Natural killer cell (primary cell): ENCODE measurements at regions not wholly inside any gene's neighbourhood (a gene's known extent, or its start where the extent isn't known, plus 50 kb on each side); places are given as distances from the start of the nearest gene placed in this dataset.
"Not testable (repeated sequence)": the region's sequence is repeated elsewhere in the genome, so short reads cannot be mapped to it uniquely, and the experiment has no call there.

Experiments
- ATAC-seq, 3 donors: fragments of 150-1000 bp in 2 of 3; fragments of 200-7000 bp in 1 of 3; cut with Tn5 transposase; 1 replicate in 1 of 3; 2 replicates in 2 of 3; pipeline ENCODE4 v1.10.0; 2021; ENCODE audit warnings: mild to moderate bottlenecking in 2 of 3, moderate library complexity in 2 of 3
- DNase-seq, 2 donors: peaks; one replicate each; pipeline versions ENCODE4 v3.0.0 to v3.0.0-alpha.2; 2013 to 2021; ENCODE audit warnings: mixed read lengths in 1 of 2
- H3K27ac ChIP-seq: one replicate; pipeline ENCODE4 v1.5.1; 2013; ENCODE audit warnings: mild to moderate bottlenecking, low read length
- H3K27me3 ChIP-seq: one replicate; pipeline ENCODE4 v1.6.1; 2013; ENCODE audit warnings: low read length; ENCODE audit not compliant: control insufficient read depth, insufficient read depth
- H3K36me3 ChIP-seq: one replicate; pipeline ENCODE4 v1.6.1; 2013; ENCODE audit warnings: low read length; ENCODE audit not compliant: control insufficient read depth, insufficient read depth
- H3K4me1 ChIP-seq: one replicate; pipeline ENCODE4 v1.6.1; 2013; ENCODE audit warnings: low read length; ENCODE audit not compliant: control insufficient read depth, insufficient read depth
- H3K4me3 ChIP-seq: one replicate; pipeline ENCODE4 v1.5.1; 2013; ENCODE audit warnings: low read length
- H3K9me3 ChIP-seq: one replicate; pipeline ENCODE4 v1.6.1; 2013; ENCODE audit warnings: low read length; ENCODE audit not compliant: control insufficient read depth, insufficient read depth
- H3K27ac Mint-ChIP-seq, 2 donors: one replicate each; pipeline ENCODE4 v1.8.0; 2022; ENCODE audit warnings: mild to moderate bottlenecking in 2 of 2, mixed read lengths in 2 of 2, moderate library complexity in 1 of 2
- H3K27me3 Mint-ChIP-seq, 2 donors: one replicate each; pipeline ENCODE4 v1.8.0; 2022; ENCODE audit warnings: low read depth in 2 of 2, mixed read lengths in 2 of 2
- H3K36me3 Mint-ChIP-seq: one replicate; pipeline ENCODE4 v1.8.0; 2022; ENCODE audit warnings: mixed read lengths
- H3K4me1 Mint-ChIP-seq, 2 donors: one replicate each; pipeline ENCODE4 v1.8.0; 2022; ENCODE audit warnings: mixed read lengths in 2 of 2
- H3K4me3 Mint-ChIP-seq: one replicate; pipeline ENCODE4 v1.8.0; 2022; ENCODE audit warnings: mild to moderate bottlenecking, moderate library complexity, mixed read lengths
- H3K9me3 Mint-ChIP-seq, 2 donors: one replicate each; pipeline ENCODE4 v1.8.0; 2022; ENCODE audit warnings: mixed read lengths in 2 of 2
- WGBS: methylation state at CpG from one replicate; pipeline ENCODE4 v1.1.7; 2013; ENCODE audit warnings: missing lambda C conversion rate; ENCODE audit not compliant: insufficient coverage; 5-methylcytosine and 5-hydroxymethylcytosine counted together
- intact Hi-C: fragments of 100-400 bp; cut with micrococcal nuclease; formaldehyde crosslinking; loops from one replicate; pipeline ENCODE4 v1.14.2; 2022
- TF ChIP-seq, protein P1 (sequence below): fragments of 200-600 bp; IDR thresholded peaks from one replicate; pipeline ENCODE4 v1.8.0; 2022; ENCODE audit warnings: antibody characterized with exemption

DNA sequence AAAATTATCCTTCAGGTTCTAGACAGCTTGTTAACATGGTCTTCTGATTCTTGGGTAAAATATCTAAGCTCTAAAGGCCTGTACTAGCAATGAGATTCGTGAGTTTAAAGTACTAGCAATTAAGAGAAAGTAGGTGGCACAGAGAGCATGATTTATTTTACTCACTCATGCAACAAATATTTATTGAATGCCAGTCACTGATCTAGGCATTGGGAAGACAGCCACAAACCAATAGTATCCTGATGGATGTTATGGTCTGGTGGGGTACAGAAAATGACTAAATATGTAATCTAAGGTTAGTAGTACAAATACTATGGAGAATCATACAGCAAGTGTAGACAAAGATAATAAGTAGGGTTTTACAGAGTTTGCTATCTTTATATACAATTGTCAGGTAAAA is 751.3 kb downstream of the ZNF385D start:
- Histone ChIP-seq H3K27ac (no peak overlapping the region), H3K4me3 (no peak overlapping the region), H3K9me3 (no peaks in the 10 kb centered on the region), H3K36me3 (no peaks in the 10 kb centered on the region), H3K27me3 (no peaks in the 10 kb centered on the region), H3K4me1 (no peaks in the 10 kb centered on the region)
- WGBS: no CpG with 5 or more reads among the region's 1 CpG
- Mint-ChIP-seq H3K27ac (no peak overlapping the region), H3K36me3 (no peaks in the 10 kb centered on the region), H3K27me3 (no peaks in the 10 kb centered on the region), H3K4me3 (no peak overlapping the region), H3K9me3 (peaks cover 7 to 8% of the 10 kb centered on the region in 2 donors), H3K4me1 (no peaks in the 10 kb centered on the region)
- intact Hi-C loops: no loop called here
- TF ChIP-seq, protein P1, sequence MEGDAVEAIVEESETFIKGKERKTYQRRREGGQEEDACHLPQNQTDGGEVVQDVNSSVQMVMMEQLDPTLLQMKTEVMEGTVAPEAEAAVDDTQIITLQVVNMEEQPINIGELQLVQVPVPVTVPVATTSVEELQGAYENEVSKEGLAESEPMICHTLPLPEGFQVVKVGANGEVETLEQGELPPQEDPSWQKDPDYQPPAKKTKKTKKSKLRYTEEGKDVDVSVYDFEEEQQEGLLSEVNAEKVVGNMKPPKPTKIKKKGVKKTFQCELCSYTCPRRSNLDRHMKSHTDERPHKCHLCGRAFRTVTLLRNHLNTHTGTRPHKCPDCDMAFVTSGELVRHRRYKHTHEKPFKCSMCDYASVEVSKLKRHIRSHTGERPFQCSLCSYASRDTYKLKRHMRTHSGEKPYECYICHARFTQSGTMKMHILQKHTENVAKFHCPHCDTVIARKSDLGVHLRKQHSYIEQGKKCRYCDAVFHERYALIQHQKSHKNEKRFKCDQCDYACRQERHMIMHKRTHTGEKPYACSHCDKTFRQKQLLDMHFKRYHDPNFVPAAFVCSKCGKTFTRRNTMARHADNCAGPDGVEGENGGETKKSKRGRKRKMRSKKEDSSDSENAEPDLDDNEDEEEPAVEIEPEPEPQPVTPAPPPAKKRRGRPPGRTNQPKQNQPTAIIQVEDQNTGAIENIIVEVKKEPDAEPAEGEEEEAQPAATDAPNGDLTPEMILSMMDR: no peak
- DNase-seq: no peak
- no peak for ATAC-seq

DNA sequence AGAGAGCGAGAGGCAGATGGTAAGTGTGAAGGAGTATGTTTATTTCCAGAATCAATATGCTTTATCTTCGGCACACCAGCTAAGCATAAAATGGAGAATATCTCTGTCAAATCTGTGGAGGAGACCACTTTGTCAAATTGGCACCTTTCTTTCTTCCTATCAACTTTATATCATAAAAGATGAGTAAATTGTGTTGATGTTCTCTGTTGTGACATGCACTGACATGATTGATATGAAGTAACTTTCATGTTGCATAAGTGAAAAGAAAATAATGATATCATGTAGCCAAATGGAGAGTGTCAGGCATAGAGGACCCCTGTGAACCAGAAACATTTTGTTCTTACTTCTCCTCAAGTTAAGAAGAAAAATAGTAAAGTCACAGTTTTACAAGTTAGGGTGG is 753.8 kb downstream of the ZNF385D start:
- Mint-ChIP-seq H3K9me3 (peaks cover 10 to 12% of the 10 kb centered on the region in 2 donors), H3K4me1 (no peaks in the 10 kb centered on the region), H3K4me3 (no peak overlapping the region), H3K36me3 (no peaks in the 10 kb centered on the region), H3K27ac (no peak overlapping the region), H3K27me3 (no peaks in the 10 kb centered on the region)
- Histone ChIP-seq H3K4me1 (no peaks in the 10 kb centered on the region), H3K36me3 (no peaks in the 10 kb centered on the region), H3K27me3 (no peaks in the 10 kb centered on the region), H3K27ac (no peak overlapping the region), H3K4me3 (no peak overlapping the region), H3K9me3 (no peaks in the 10 kb centered on the region)
- TF ChIP-seq, protein P1: no peak
- intact Hi-C loops: no loop called here
- WGBS: 88% methylated on average over 2 of the region's 2 CpGs
- ATAC-seq: no peak
- no peak for DNase-seq

DNA sequence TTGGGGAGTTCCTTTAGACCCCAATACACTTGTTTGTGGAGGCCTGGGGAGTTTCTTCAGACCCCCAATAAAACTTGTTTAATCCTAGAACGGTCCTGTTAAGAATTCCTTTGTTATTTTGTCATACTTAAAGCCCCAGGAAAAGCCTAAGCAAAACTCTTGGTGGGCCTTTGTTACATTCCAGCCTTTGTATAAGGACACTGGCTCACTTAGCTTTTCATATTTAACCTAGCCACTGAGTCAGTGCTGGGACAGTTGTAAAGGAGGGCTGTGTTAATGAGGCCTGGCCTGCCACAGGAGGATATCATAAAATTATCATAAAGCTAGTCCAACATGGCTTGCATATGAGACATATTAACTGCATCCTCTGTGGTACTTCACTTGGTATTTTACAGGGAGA is 760.1 kb downstream of the ZNF385D start:
- H3K36me3 ChIP-seq: no peaks in the 10 kb centered on the region
- H3K4me3 ChIP-seq: no peak overlapping the region
- Mint-ChIP-seq H3K4me3 (no peak overlapping the region), H3K9me3 (peaks cover 11 to 14% of the 10 kb centered on the region in 2 donors), H3K4me1 (no peaks in the 10 kb centered on the region), H3K36me3 (peaks cover 5% of the 10 kb centered on the region), H3K27ac (no peak overlapping the region), H3K27me3 (no peaks in the 10 kb centered on the region)
- no peaks in the 10 kb centered on the region for H3K4me1 ChIP-seq
- intact Hi-C loops: no loop called here
- peaks cover 2% of the 10 kb centered on the region for H3K9me3 ChIP-seq
- H3K27me3 ChIP-seq: no peaks in the 10 kb centered on the region
- ATAC-seq: no peak
- WGBS: 38% methylated on average over 1 of the region's 1 CpG
- TF ChIP-seq, protein P1: no peak
- no peak overlapping the region for H3K27ac ChIP-seq
- DNase-seq: no peak

DNA sequence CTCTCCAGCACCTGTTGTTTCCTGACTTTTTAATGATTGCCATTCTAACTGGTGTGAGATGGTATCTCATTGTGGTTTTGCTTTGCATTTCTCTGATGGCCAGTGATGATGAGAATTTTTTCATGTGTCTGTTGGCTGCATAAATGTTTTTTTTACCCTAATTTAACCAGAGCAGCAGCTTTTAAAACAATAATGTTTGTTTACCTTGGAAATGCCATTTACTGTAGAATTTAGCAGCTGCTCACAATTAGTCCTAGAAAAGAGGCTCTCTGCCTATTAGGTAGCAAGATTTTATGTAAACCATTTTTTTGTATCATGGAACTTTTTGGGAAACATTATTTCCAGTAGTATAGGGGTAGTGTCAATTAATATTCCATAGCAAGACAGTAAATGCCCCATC is 761.4 kb downstream of the ZNF385D start:
- H3K27ac Mint-ChIP-seq, H3K4me3 ChIP-seq, ATAC-seq, H3K9me3 ChIP-seq, H3K4me1 ChIP-seq, DNase-seq, H3K36me3 ChIP-seq, H3K4me3 Mint-ChIP-seq, H3K4me1 Mint-ChIP-seq, H3K27ac ChIP-seq, H3K27me3 ChIP-seq, H3K27me3 Mint-ChIP-seq, intact Hi-C loops, H3K36me3 Mint-ChIP-seq: not testable (repeated sequence)
- H3K9me3 Mint-ChIP-seq: peaks cover 12 to 13% of the 10 kb centered on the region in 2 donors
